HFFc6 (cell line): ENCODE measurements at regions not wholly inside any gene's neighbourhood (a gene's known extent, or its start where the extent isn't known, plus 50 kb on each side); places are given as distances from the start of the nearest gene placed in this dataset.

ENCODE experiments used
- DNase-seq: peaks from one replicate; pipeline ENCODE4 v3.0.0-alpha.2; 2018
- H3K27ac Mint-ChIP-seq: 2 replicates; pipeline ENCODE4 v1.8.0; 2020; ENCODE audit warnings: mild to moderate bottlenecking, mixed read lengths
- H3K27me3 Mint-ChIP-seq: 2 replicates; pipeline ENCODE4 v1.8.0; 2021; ENCODE audit warnings: mild to moderate bottlenecking, moderate library complexity, mixed read lengths; ENCODE audit not compliant: insufficient read depth
- H3K36me3 Mint-ChIP-seq: 2 replicates; pipeline ENCODE4 v1.8.0; 2021; ENCODE audit warnings: low read depth, mixed read lengths
- H3K4me1 Mint-ChIP-seq: 2 replicates; pipeline ENCODE4 v1.8.0; 2020; ENCODE audit warnings: low read depth, mixed read lengths
- H3K4me3 Mint-ChIP-seq: 2 replicates; pipeline ENCODE4 v1.8.0; 2020; ENCODE audit warnings: mild to moderate bottlenecking, moderate library complexity, mixed read lengths
- H3K9me3 Mint-ChIP-seq: 2 replicates; pipeline ENCODE4 v1.8.0; 2020; ENCODE audit warnings: mild to moderate bottlenecking, mixed read lengths
- CTCF ChIP-seq: fragments of 200-600 bp; sonication (generic); IDR thresholded peaks from 2 replicates; pipeline ENCODE4 v1.5.0; 2021; ENCODE audit warnings: antibody characterized with exemption, mild to moderate bottlenecking

GRCh38 chr6:103018426-103018825 is 1624.9 kb downstream of the GRIK2 start:
- Mint-ChIP-seq H3K4me1 (no peaks in the 10 kb centered on the region), H3K4me3 (no peak overlapping the region), H3K27me3 (no peaks in the 10 kb centered on the region), H3K9me3 (peaks cover 23% of the 10 kb centered on the region), H3K27ac (no peak overlapping the region), H3K36me3 (no peaks in the 10 kb centered on the region)
- TF ChIP-seq CTCF = no peak
- no peak for DNase-seq

GRCh38 chr6:103017878-103018277 is 1624.4 kb downstream of the GRIK2 start:
- no peak for DNase-seq
- TF ChIP-seq CTCF = no peak
- H3K36me3 Mint-ChIP-seq = no peaks in the 10 kb centered on the region
- H3K27me3 Mint-ChIP-seq = no peaks in the 10 kb centered on the region
- H3K27ac Mint-ChIP-seq = no peak overlapping the region
- peaks cover 28% of the 10 kb centered on the region for H3K9me3 Mint-ChIP-seq
- no peak overlapping the region for H3K4me3 Mint-ChIP-seq
- no peaks in the 10 kb centered on the region for H3K4me1 Mint-ChIP-seq

- Mint-ChIP-seq H3K27ac (no peak overlapping the region), H3K9me3 (peaks cover 43% of the 10 kb centered on the region), H3K27me3 (no peaks in the 10 kb centered on the region), H3K36me3 (peaks cover 4% of the 10 kb centered on the region; the same call in 1 of the 2 replicates), H3K4me1 (no peaks in the 10 kb centered on the region), H3K4me3 (no peak overlapping the region)
- DNase-seq = no peak
- TF ChIP-seq CTCF = no peak
Observed at GRCh38 chr6:103011605-103012004, 1618.1 kb downstream of the GRIK2 start.

- Mint-ChIP-seq H3K27me3 (no peaks in the 10 kb centered on the region), H3K4me3 (no peak overlapping the region), H3K36me3 (peaks cover 4% of the 10 kb centered on the region; the same call in 1 of the 2 replicates), H3K4me1 (no peaks in the 10 kb centered on the region), H3K27ac (no peak overlapping the region), H3K9me3 (peaks cover 35% of the 10 kb centered on the region)
- no peak for TF ChIP-seq CTCF
- no peak for DNase-seq
Observed at GRCh38 chr6:103002282-103002681, 1608.8 kb downstream of the GRIK2 start.

- Mint-ChIP-seq H3K4me1 (no peaks in the 10 kb centered on the region), H3K9me3 (peaks cover 29% of the 10 kb centered on the region), H3K27me3 (no peaks in the 10 kb centered on the region), H3K36me3 (peaks cover 2% of the 10 kb centered on the region; the same call in 1 of the 2 replicates), H3K4me3 (no peak overlapping the region), H3K27ac (no peak overlapping the region)
- no peak for TF ChIP-seq CTCF
- no peak for DNase-seq
Observed at GRCh38 chr6:103001724-103002123, 1608.2 kb downstream of the GRIK2 start.

- peaks cover 28% of the 10 kb centered on the region for H3K9me3 Mint-ChIP-seq
- TF ChIP-seq CTCF = no peak
- no peaks in the 10 kb centered on the region for H3K36me3 Mint-ChIP-seq
- H3K4me1 Mint-ChIP-seq = no peaks in the 10 kb centered on the region
- no peak overlapping the region for H3K4me3 Mint-ChIP-seq
- no peak overlapping the region for H3K27ac Mint-ChIP-seq
- DNase-seq = no peak
- no peaks in the 10 kb centered on the region for H3K27me3 Mint-ChIP-seq
Observed at GRCh38 chr6:103000688-103001087, 1607.2 kb downstream of the GRIK2 start.
